Uterus (tissue), 2 donors: ENCODE measurements at regions not wholly inside any gene's neighbourhood (a gene's known extent, or its start where the extent isn't known, plus 50 kb on each side); places are given as distances from the start of the nearest gene placed in this dataset.

Experiments
- CTCF ChIP-seq, 4 experiments: fragments of 200-600 bp in 2 of 4; fragments of 450-650 bp in 2 of 4; sonication (generic) in 2 of 4; IDR thresholded peaks; one replicate each; pipeline ENCODE4 v1.5.1; 2016 to 2019; ENCODE audit warnings: antibody characterized with exemption in 4 of 4, mild to moderate bottlenecking in 2 of 4, moderate library complexity in 1 of 4
- POLR2A ChIP-seq, 2 donors: fragments of 450-650 bp; IDR thresholded peaks; one replicate each; pipeline ENCODE4 v1.6.1; 2016; ENCODE audit warnings: antibody characterized with exemption in 2 of 2, mild to moderate bottlenecking in 1 of 2, moderate library complexity in 1 of 2

- TF ChIP-seq CTCF (IDR thresholded peaks at IDR 0.05) (no peak), POLR2A (IDR thresholded peaks at IDR 0.05) (no peak)
Observed at GRCh38 chr18:68234676-68235075, 480.2 kb downstream of the TMX3 start.
